HCT116 (cell line): ENCODE measurements at regions not wholly inside any gene's neighbourhood (a gene's known extent, or its start where the extent isn't known, plus 50 kb on each side); places are given as distances from the start of the nearest gene placed in this dataset.

Experiments used
- ATAC-seq: fragments of 200-7000 bp; cut with Tn5 transposase; 2 replicates; pipeline ENCODE4 v1.9.1; 2020; ENCODE audit warnings: mild to moderate bottlenecking, moderate library complexity
- BruUV-seq: library from RNA; stranded (reverse); fragments of 400-500 nt; replicated peaks from 2 replicates; lab custom pipeline; 2021; lab: Mats Ljungman, UMichigan
- CTCF ChIA-PET: fragments of 300-600 bp; sonication (Branson Sonifier 250); formaldehyde crosslinking; loops from one replicate; lab custom pipeline; 2021; ENCODE audit warnings: antibody characterized with exemption; lab: Charles Lee
- POLR2A ChIA-PET: fragments of 300-600, 350-600 bp; sonication (Branson Sonifier 250); formaldehyde crosslinking; loops from one replicate; lab custom pipeline; 2021; ENCODE audit warnings: antibody characterized with exemption; lab: Charles Lee
- RAD21 ChIA-PET, 2 experiments: fragments of 300-600 bp; sonication (Branson Sonifier 250); formaldehyde crosslinking; loops; one replicate each; lab custom pipeline; 2023; ENCODE audit warnings: low total read pairs in 2 of 2; ENCODE audit not compliant: uncharacterized antibody in 2 of 2, unreplicated experiment in 2 of 2, low non-redundant PET in 1 of 2; lab: Charles Lee
- DNase-seq: peaks from one replicate; pipeline ENCODE4 v3.0.0-alpha.2; 2010; ENCODE audit warnings: low read depth, low spot score
- H2AFZ ChIP-seq: fragments of 200-600 bp; shearing (Covaris generic), sonication (generic); 2 replicates; pipeline ENCODE4 v1.6.1; 2017; ENCODE audit warnings: low read depth, mixed run types, mixed read lengths, antibody characterized with exemption, low read length; ENCODE audit not compliant: poor library complexity, severe bottlenecking
- H3K27ac ChIP-seq: 2 replicates; pipeline ENCODE4 v1.5.1; 2012; ENCODE audit warnings: low read depth, low read length
- H3K27me3 ChIP-seq: fragments of 200-600 bp; sonication (generic); 2 replicates; pipeline ENCODE4 v1.6.1; 2016; ENCODE audit warnings: mixed run types, low read length, mixed read lengths; ENCODE audit not compliant: insufficient read depth
- H3K36me3 ChIP-seq, 2 experiments: fragments of 200-500 bp in 1 of 2; fragments of 200-600 bp in 1 of 2; sonication (Bioruptor generic) in 1 of 2; sonication (generic) in 1 of 2; 2 replicates each; pipeline versions ENCODE4 v1.5.1 to v1.6.1; 2014 to 2016; ENCODE audit warnings: low read length in 2 of 2, inconsistent platforms in 1 of 2, mixed read lengths in 1 of 2, mixed run types in 1 of 2; ENCODE audit not compliant: insufficient read depth in 2 of 2, control insufficient read depth in 1 of 2
- H3K4me1 ChIP-seq, 2 experiments: fragments of 200-600 bp in 1 of 2; sonication (generic) in 1 of 2; 2 replicates each; pipeline versions ENCODE4 v1.5.1 to v1.6.1; 2012 to 2017; ENCODE audit warnings: low read length in 2 of 2, inconsistent platforms in 1 of 2, mild to moderate bottlenecking in 1 of 2, mixed read lengths in 1 of 2, mixed run types in 1 of 2, moderate library complexity in 1 of 2; ENCODE audit not compliant: insufficient read depth in 2 of 2, control insufficient read depth in 1 of 2
- H3K4me2 ChIP-seq: fragments of 200-600 bp; sonication (generic); 2 replicates; pipeline ENCODE4 v1.6.1; 2017; ENCODE audit warnings: mixed run types, low read length, mixed read lengths
- H3K4me3 ChIP-seq, 2 experiments: fragments of 200-600 bp in 1 of 2; sonication (generic) in 1 of 2; replicated peaks in 1 of 2; 2 replicates each; pipeline ENCODE4 v1.5.1; 2011 to 2016; ENCODE audit warnings: low read length in 2 of 2, control low read depth in 1 of 2, low read depth in 1 of 2, mild to moderate bottlenecking in 1 of 2, mixed read lengths in 1 of 2, mixed run types in 1 of 2
- H3K79me2 ChIP-seq: fragments of 200-600 bp; sonication (generic); 2 replicates; pipeline ENCODE4 v1.6.1; 2017; ENCODE audit warnings: mild to moderate bottlenecking, mixed run types, low read length, moderate library complexity, mixed read lengths; ENCODE audit not compliant: insufficient read depth
- H3K9ac ChIP-seq: fragments of 200-600 bp; sonication (generic); 2 replicates; pipeline ENCODE4 v1.6.1; 2016; ENCODE audit warnings: low read length, mixed read lengths
- H3K9me2 ChIP-seq: fragments of 200-600 bp; sonication (generic), shearing (Covaris generic); 2 replicates; pipeline ENCODE4 v1.6.1; 2017; ENCODE audit warnings: mixed run types, mild to moderate bottlenecking, moderate library complexity; ENCODE audit not compliant: insufficient read depth
- H3K9me3 ChIP-seq, 2 experiments: fragments of 200-500 bp in 1 of 2; fragments of 200-600 bp in 1 of 2; sonication (Bioruptor generic) in 1 of 2; sonication (generic) in 1 of 2; 2 replicates each; pipeline ENCODE4 v1.6.1; 2014 to 2017; ENCODE audit warnings: low read length in 2 of 2, mixed read lengths in 2 of 2, inconsistent platforms in 1 of 2, low read depth in 1 of 2, mild to moderate bottlenecking in 1 of 2, mixed run types in 1 of 2, moderate library complexity in 1 of 2; ENCODE audit not compliant: control insufficient read depth in 1 of 2, insufficient read depth in 1 of 2
- H4K20me1 ChIP-seq: fragments of 200-600 bp; sonication (generic), shearing (Covaris generic); 2 replicates; pipeline ENCODE4 v1.6.1; 2017; ENCODE audit warnings: mixed run types, mild to moderate bottlenecking, moderate library complexity; ENCODE audit not compliant: insufficient read depth
- CBX3 ChIP-seq: IDR thresholded peaks from 2 replicates; pipeline ENCODE4 v1.6.1; 2012; ENCODE audit warnings: low read depth
- CEBPB ChIP-seq: IDR thresholded peaks from 2 replicates; pipeline ENCODE4 v1.6.1; 2012; ENCODE audit warnings: low read depth
- EZH2phosphoT487 ChIP-seq: fragments of 200-600 bp; IDR thresholded peaks from 2 replicates; pipeline ENCODE4 v1.6.1; 2018; ENCODE audit warnings: antibody characterized with exemption, borderline replicate concordance
- FOSL1 ChIP-seq: IDR thresholded peaks from 2 replicates; pipeline ENCODE4 v1.6.1; 2012; ENCODE audit warnings: low read depth
- POLR2A ChIP-seq: IDR thresholded peaks from 2 replicates; pipeline ENCODE4 v1.7.0; 2011; ENCODE audit warnings: borderline replicate concordance; ENCODE audit not compliant: insufficient read depth, insufficient read length; ENCODE audit errors: extremely low read depth
- POLR2AphosphoS5 ChIP-seq: IDR thresholded peaks from 2 replicates; pipeline ENCODE4 v1.6.1; 2011; ENCODE audit warnings: mild to moderate bottlenecking, low read depth, low read length, moderate library complexity
- RAD21 ChIP-seq: IDR thresholded peaks from 2 replicates; pipeline ENCODE4 v1.6.1; 2012; ENCODE audit warnings: low read depth, mild to moderate bottlenecking
- SIN3A ChIP-seq: IDR thresholded peaks from 2 replicates; pipeline ENCODE4 v1.6.1; 2012; ENCODE audit warnings: low read depth
- SP1 ChIP-seq: IDR thresholded peaks from 2 replicates; pipeline ENCODE4 v1.6.1; 2012; ENCODE audit warnings: low read depth
- SRF ChIP-seq: IDR thresholded peaks from 2 replicates; pipeline ENCODE4 v1.6.1; 2012; ENCODE audit warnings: low read depth
- TCF7L2 ChIP-seq: IDR thresholded peaks from 2 replicates; pipeline ENCODE4 v1.7.0; 2011; ENCODE audit warnings: borderline replicate concordance, inconsistent platforms; ENCODE audit not compliant: insufficient read depth, insufficient read length; ENCODE audit errors: extremely low read depth
- YY1 ChIP-seq: IDR thresholded peaks from 2 replicates; pipeline ENCODE4 v1.6.1; 2011; ENCODE audit warnings: low read length, low read depth, moderate library complexity, mild to moderate bottlenecking; ENCODE audit not compliant: insufficient replicate concordance; ENCODE audit errors: extremely low read depth
- ZNF274 ChIP-seq: fragments of 200-500 bp; sonication (Bioruptor generic); IDR thresholded peaks from 2 replicates; pipeline ENCODE4 v1.6.1; 2014; ENCODE audit warnings: mild to moderate bottlenecking, low read depth, low read length, inconsistent platforms
- intact Hi-C: fragments of 100-400 bp; cut with micrococcal nuclease; formaldehyde crosslinking; loops from 2 replicates; pipeline ENCODE4 v1.10.0; 2022
- TF ChIP-seq, protein P1 (sequence below): IDR thresholded peaks from 2 replicates; pipeline ENCODE4 v1.6.1; 2012
- TF ChIP-seq, protein P2 (sequence below): IDR thresholded peaks from 2 replicates; pipeline ENCODE4 v1.6.1; 2011; ENCODE audit warnings: mild to moderate bottlenecking, low read length, moderate library complexity; ENCODE audit not compliant: insufficient replicate concordance; ENCODE audit errors: extremely low read depth
- TF ChIP-seq, protein P3 (sequence below): IDR thresholded peaks from 2 replicates; pipeline ENCODE4 v1.6.1; 2012

DNA sequence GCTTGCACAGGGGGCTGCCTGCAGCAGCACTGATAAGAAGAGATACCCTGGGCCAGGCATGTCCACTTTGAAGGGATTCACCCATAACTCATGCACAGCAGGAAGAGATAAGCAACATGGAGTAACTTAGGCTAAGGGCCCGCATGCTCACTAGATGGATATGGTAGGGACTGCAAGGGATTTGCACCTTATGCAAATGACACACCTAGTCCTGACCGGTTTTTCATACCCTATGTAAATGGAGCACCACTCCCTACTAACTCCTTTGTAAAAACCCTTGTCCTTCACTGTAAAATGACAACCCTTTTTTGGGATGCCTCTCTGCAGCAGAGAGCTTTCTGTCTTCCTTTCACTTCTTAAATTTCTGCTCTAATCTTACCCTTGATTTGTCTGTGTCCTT is 658.9 kb upstream of the CCDC179 start:
- POLR2A ChIA-PET, result no interaction called here
- no peak for ATAC-seq
- H2AFZ ChIP-seq, result no peak overlapping the region
- no peak for TF ChIP-seq POLR2A
- no peak for TF ChIP-seq EZH2phosphoT487
- TF ChIP-seq, protein P1, sequence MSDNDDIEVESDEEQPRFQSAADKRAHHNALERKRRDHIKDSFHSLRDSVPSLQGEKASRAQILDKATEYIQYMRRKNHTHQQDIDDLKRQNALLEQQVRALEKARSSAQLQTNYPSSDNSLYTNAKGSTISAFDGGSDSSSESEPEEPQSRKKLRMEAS, result no peak
- no peak for TF ChIP-seq FOSL1
- TF ChIP-seq, protein P2, sequence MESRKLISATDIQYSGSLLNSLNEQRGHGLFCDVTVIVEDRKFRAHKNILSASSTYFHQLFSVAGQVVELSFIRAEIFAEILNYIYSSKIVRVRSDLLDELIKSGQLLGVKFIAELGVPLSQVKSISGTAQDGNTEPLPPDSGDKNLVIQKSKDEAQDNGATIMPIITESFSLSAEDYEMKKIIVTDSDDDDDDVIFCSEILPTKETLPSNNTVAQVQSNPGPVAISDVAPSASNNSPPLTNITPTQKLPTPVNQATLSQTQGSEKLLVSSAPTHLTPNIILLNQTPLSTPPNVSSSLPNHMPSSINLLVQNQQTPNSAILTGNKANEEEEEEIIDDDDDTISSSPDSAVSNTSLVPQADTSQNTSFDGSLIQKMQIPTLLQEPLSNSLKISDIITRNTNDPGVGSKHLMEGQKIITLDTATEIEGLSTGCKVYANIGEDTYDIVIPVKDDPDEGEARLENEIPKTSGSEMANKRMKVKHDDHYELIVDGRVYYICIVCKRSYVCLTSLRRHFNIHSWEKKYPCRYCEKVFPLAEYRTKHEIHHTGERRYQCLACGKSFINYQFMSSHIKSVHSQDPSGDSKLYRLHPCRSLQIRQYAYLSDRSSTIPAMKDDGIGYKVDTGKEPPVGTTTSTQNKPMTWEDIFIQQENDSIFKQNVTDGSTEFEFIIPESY, result no peak
- TF ChIP-seq CBX3, result no peak
- no peak for TF ChIP-seq YY1
- no peak for TF ChIP-seq POLR2AphosphoS5
- TF ChIP-seq RAD21, result no peak
- TF ChIP-seq CEBPB, result no peak
- TF ChIP-seq, protein P3, sequence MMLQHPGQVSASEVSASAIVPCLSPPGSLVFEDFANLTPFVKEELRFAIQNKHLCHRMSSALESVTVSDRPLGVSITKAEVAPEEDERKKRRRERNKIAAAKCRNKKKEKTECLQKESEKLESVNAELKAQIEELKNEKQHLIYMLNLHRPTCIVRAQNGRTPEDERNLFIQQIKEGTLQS, result no peak
- no peak for TF ChIP-seq TCF7L2
- no peak for TF ChIP-seq SIN3A
- no peak for TF ChIP-seq SP1
- TF ChIP-seq SRF, result no peak
- TF ChIP-seq ZNF274, result no peak
- TF ChIP-seq, all 23 proteins: peak for 0
- H3K36me3 ChIP-seq, result no peaks in the 10 kb centered on the region
- H3K9me2 ChIP-seq, result no peaks in the 10 kb centered on the region
- peaks cover 0 to 7% of the 10 kb centered on the region in 2 experiments; a peak in 2 of 4 replicates for H3K9me3 ChIP-seq
- H3K9ac ChIP-seq, result no peak overlapping the region
- no peak overlapping the region for H3K4me3 ChIP-seq
- intact Hi-C loops, result no loop called here
- no peak for DNase-seq
- H3K27ac ChIP-seq, result no peak overlapping the region
- no peaks in the 10 kb centered on the region for H3K27me3 ChIP-seq
- CTCF ChIA-PET, result no interaction called here
- H4K20me1 ChIP-seq, result no peaks in the 10 kb centered on the region
- RAD21 ChIA-PET, result no interaction called here
- H3K4me1 ChIP-seq, result no peaks in the 10 kb centered on the region
- BruUV-seq, result no TSS peak
- no peak overlapping the region for H3K4me2 ChIP-seq
- no peaks in the 10 kb centered on the region for H3K79me2 ChIP-seq
